Fibroblast of lung (primary cell): ENCODE measurements at regions not wholly inside any gene's neighbourhood (a gene's known extent, or its start where the extent isn't known, plus 50 kb on each side); places are given as distances from the start of the nearest gene placed in this dataset.
A peak's percentile ranks its signal among the peaks of the same experiment; 100 is the strongest.

Experiments
- DNase-seq, 2 donors: peaks; one replicate each; pipeline versions ENCODE4 v3.0.0 to v3.0.0-alpha.2; 2010; ENCODE audit warnings: low read depth in 2 of 2
- H2AFZ ChIP-seq: 2 replicates; pipeline ENCODE4 v1.5.1; 2012; ENCODE audit warnings: low read length, control low read depth, inconsistent platforms
- H3K27ac ChIP-seq: 2 replicates; pipeline ENCODE4 v1.5.1; 2011; ENCODE audit warnings: low read length, control low read depth; ENCODE audit not compliant: insufficient read depth
- H3K27me3 ChIP-seq: 2 replicates; pipeline ENCODE4 v1.5.1; 2011; ENCODE audit warnings: mild to moderate bottlenecking, low read length; ENCODE audit not compliant: control insufficient read depth, insufficient read depth
- H3K36me3 ChIP-seq: 2 replicates; pipeline ENCODE4 v1.5.1; 2011; ENCODE audit warnings: low read length; ENCODE audit not compliant: control insufficient read depth, insufficient read depth
- H3K4me1 ChIP-seq: 2 replicates; pipeline ENCODE4 v1.5.1; 2011; ENCODE audit warnings: low read length; ENCODE audit not compliant: control insufficient read depth, insufficient read depth; ENCODE audit errors: extremely low read depth
- H3K4me2 ChIP-seq: 2 replicates; pipeline ENCODE4 v1.5.1; 2011; ENCODE audit warnings: low read length, control low read depth; ENCODE audit not compliant: insufficient read depth; ENCODE audit errors: extremely low read depth
- H3K4me3 ChIP-seq, 4 experiments: fragments of 200-600 bp in 1 of 4; sonication (generic) in 1 of 4; replicated peaks in 1 of 4; 2 replicates each; pipeline ENCODE4 v1.5.1; 2011 to 2016; ENCODE audit warnings: low read length in 4 of 4, low read depth in 3 of 4, mild to moderate bottlenecking in 3 of 4, control low read depth in 2 of 4, inconsistent platforms in 1 of 4, mixed read lengths in 1 of 4; ENCODE audit not compliant: insufficient read depth in 1 of 4; ENCODE audit errors: control extremely low read depth in 1 of 4
- H3K79me2 ChIP-seq: 2 replicates; pipeline ENCODE4 v1.5.1; 2012; ENCODE audit warnings: mild to moderate bottlenecking, low read length, inconsistent platforms; ENCODE audit not compliant: control insufficient read depth, insufficient read depth
- H3K9ac ChIP-seq: 2 replicates; pipeline ENCODE4 v1.5.1; 2011; ENCODE audit warnings: mild to moderate bottlenecking, low read length, control low read depth; ENCODE audit not compliant: insufficient read depth
- H3K9me3 ChIP-seq: 2 replicates; pipeline ENCODE4 v1.5.1; 2012; ENCODE audit warnings: low read depth, low read length; ENCODE audit not compliant: control insufficient read depth, insufficient read depth
- H4K20me1 ChIP-seq: 2 replicates; pipeline ENCODE4 v1.5.1; 2011; ENCODE audit warnings: low read length; ENCODE audit not compliant: control insufficient read depth, insufficient read depth; ENCODE audit errors: extremely low read depth
- EZH2 ChIP-seq: IDR thresholded peaks from 2 replicates; pipeline ENCODE4 v1.5.1; 2012; ENCODE audit warnings: low read length, control low read depth, mild to moderate bottlenecking; ENCODE audit errors: missing control alignments
- TF ChIP-seq, protein P1 (sequence below), 2 donors: IDR thresholded peaks in 1 of 2; conservative IDR thresholded peaks in 1 of 2; 1 replicate in 1 of 2; 2 replicates in 1 of 2; pipeline ENCODE4 v1.5.1; 2011 to 2012; ENCODE audit warnings: low read length in 2 of 2, control low read depth in 1 of 2, inconsistent platforms in 1 of 2, low read depth in 1 of 2, mild to moderate bottlenecking in 1 of 2

DNA sequence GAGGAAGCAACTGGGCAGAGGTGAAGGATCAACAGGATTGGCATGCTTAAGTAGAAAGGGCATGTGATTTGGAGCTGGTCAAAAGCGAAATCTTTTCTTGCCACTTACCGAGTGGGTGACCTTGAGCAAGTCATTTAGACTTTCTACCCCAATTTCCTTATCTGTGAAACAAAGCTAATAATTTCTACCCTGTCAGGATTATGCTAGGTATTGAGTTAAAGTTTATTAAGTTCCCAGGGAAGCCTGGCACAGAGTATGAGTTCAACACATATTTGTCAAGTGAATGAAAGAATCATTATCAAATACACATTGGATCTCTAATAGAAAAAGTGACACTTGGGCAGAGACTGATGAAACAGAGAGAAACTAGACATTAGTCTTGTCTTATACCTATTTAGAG lies 66.4 kb upstream of the FRMD4B start:
- H3K9me3 ChIP-seq = no peaks in the 10 kb centered on the region
- no peaks in the 10 kb centered on the region for H4K20me1 ChIP-seq
- H2AFZ ChIP-seq = no peak overlapping the region
- no peak overlapping the region for H3K4me3 ChIP-seq
- H3K79me2 ChIP-seq = no peaks in the 10 kb centered on the region
- H3K4me1 ChIP-seq = no peaks in the 10 kb centered on the region
- H3K4me2 ChIP-seq = no peak overlapping the region
- H3K27ac ChIP-seq = no peak overlapping the region
- no peaks in the 10 kb centered on the region for H3K36me3 ChIP-seq
- no peaks in the 10 kb centered on the region for H3K27me3 ChIP-seq
- no peak for DNase-seq
- no peak overlapping the region for H3K9ac ChIP-seq
- TF ChIP-seq, protein P1, sequence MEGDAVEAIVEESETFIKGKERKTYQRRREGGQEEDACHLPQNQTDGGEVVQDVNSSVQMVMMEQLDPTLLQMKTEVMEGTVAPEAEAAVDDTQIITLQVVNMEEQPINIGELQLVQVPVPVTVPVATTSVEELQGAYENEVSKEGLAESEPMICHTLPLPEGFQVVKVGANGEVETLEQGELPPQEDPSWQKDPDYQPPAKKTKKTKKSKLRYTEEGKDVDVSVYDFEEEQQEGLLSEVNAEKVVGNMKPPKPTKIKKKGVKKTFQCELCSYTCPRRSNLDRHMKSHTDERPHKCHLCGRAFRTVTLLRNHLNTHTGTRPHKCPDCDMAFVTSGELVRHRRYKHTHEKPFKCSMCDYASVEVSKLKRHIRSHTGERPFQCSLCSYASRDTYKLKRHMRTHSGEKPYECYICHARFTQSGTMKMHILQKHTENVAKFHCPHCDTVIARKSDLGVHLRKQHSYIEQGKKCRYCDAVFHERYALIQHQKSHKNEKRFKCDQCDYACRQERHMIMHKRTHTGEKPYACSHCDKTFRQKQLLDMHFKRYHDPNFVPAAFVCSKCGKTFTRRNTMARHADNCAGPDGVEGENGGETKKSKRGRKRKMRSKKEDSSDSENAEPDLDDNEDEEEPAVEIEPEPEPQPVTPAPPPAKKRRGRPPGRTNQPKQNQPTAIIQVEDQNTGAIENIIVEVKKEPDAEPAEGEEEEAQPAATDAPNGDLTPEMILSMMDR (conservative IDR thresholded peaks at IDR 0.05 in 1 of 2, IDR thresholded peaks at IDR 0.05 in 1 of 2; ENCODE audit: low read depth in 1 of 2, low read length in 2 of 2) = no peak
- no peak for TF ChIP-seq EZH2

DNA sequence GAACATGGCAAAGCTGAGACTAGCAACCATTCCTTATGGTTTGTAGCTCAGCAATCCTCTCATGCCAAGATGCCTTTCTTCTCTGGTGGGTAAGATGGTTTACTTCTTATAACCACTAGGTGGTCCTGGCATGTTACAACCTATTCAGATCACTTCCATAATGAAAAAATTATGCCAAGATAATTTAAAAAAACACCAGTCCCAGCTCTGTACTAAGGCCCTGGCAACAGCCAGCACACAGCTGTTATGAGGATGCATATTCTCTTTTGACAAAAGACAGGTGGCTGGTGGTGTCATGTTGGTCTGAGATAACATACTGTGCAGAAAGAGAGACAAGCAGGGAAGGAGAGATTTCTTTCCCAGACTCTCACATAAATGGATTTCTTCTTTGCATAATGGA lies 65.7 kb upstream of the FRMD4B start:
- H3K27me3 ChIP-seq = no peaks in the 10 kb centered on the region
- TF ChIP-seq, protein P1 (conservative IDR thresholded peaks at IDR 0.05 in 1 of 2, IDR thresholded peaks at IDR 0.05 in 1 of 2; ENCODE audit: low read depth in 1 of 2, low read length in 2 of 2) = peak in 1 of 2 donors; percentile 27
- no peak for TF ChIP-seq EZH2
- H4K20me1 ChIP-seq = no peaks in the 10 kb centered on the region
- no peak overlapping the region for H3K4me2 ChIP-seq
- H3K36me3 ChIP-seq = no peaks in the 10 kb centered on the region
- DNase-seq = peak in 1 of 2 donors; percentile 29
- H3K4me3 ChIP-seq = no peak overlapping the region
- H3K9ac ChIP-seq = no peak overlapping the region
- H2AFZ ChIP-seq = no peak overlapping the region
- H3K27ac ChIP-seq = no peak overlapping the region
- H3K4me1 ChIP-seq = no peaks in the 10 kb centered on the region
- H3K79me2 ChIP-seq = no peaks in the 10 kb centered on the region
- H3K9me3 ChIP-seq = no peaks in the 10 kb centered on the region

- Histone ChIP-seq H3K27ac (no peak overlapping the region), H3K4me2 (no peak overlapping the region), H3K36me3 (no peaks in the 10 kb centered on the region), H3K9me3 (no peaks in the 10 kb centered on the region), H3K9ac (no peak overlapping the region), H4K20me1 (no peaks in the 10 kb centered on the region), H3K27me3 (no peaks in the 10 kb centered on the region), H3K79me2 (no peaks in the 10 kb centered on the region), H3K4me3 (no peak overlapping the region), H3K4me1 (no peaks in the 10 kb centered on the region), H2AFZ (no peak overlapping the region)
- no peak for DNase-seq
- TF ChIP-seq, protein P1 (conservative IDR thresholded peaks at IDR 0.05 in 1 of 2, IDR thresholded peaks at IDR 0.05 in 1 of 2; ENCODE audit: low read depth in 1 of 2, low read length in 2 of 2) = no peak
- no peak for TF ChIP-seq EZH2
Observed at GRCh38 chr3:69448877-69449276, 63.0 kb upstream of the FRMD4B start.
